H1 (cell line): ENCODE measurements at regions not wholly inside any gene's neighbourhood (a gene's known extent, or its start where the extent isn't known, plus 50 kb on each side); places are given as distances from the start of the nearest gene placed in this dataset.

ENCODE experiments used
- CHD1 ChIP-seq: IDR thresholded peaks from 2 replicates; pipeline ENCODE4 v1.6.1; 2012; ENCODE audit warnings: low read depth, low read length, improper control_type of control experiment
- CHD2 ChIP-seq: IDR thresholded peaks from 2 replicates; pipeline ENCODE4 v1.6.1; 2012; ENCODE audit warnings: low read length, improper control_type of control experiment
- RAD21 ChIP-seq, 2 experiments: IDR thresholded peaks in 1 of 2; conservative IDR thresholded peaks in 1 of 2; 2 replicates each; pipeline ENCODE4 v1.6.1; 2011; ENCODE audit warnings: low read depth in 2 of 2, low read length in 2 of 2, improper control_type of control experiment in 1 of 2, inconsistent platforms in 1 of 2, mild to moderate bottlenecking in 1 of 2, moderate library complexity in 1 of 2
- RBBP5 ChIP-seq: IDR thresholded peaks from 2 replicates; pipeline ENCODE4 v1.7.1; 2012; ENCODE audit warnings: low read depth, mild to moderate bottlenecking, inconsistent platforms, low read length, moderate library complexity, borderline replicate concordance
- RFX5 ChIP-seq: IDR thresholded peaks from 2 replicates; pipeline ENCODE4 v1.6.1; 2011; ENCODE audit warnings: low read depth, low read length, improper control_type of control experiment, borderline replicate concordance
- SAP30 ChIP-seq: fragments of 300-600 bp; sonication (generic); IDR thresholded peaks from 2 replicates; pipeline ENCODE4 v1.7.1; 2012; ENCODE audit warnings: low read length, moderate library complexity, mild to moderate bottlenecking, inconsistent platforms; ENCODE audit not compliant: insufficient read depth, insufficient replicate concordance
- YY1 ChIP-seq: IDR thresholded peaks from 2 replicates; pipeline ENCODE4 v1.6.1; 2011; ENCODE audit warnings: low read depth, mild to moderate bottlenecking, low read length

DNA sequence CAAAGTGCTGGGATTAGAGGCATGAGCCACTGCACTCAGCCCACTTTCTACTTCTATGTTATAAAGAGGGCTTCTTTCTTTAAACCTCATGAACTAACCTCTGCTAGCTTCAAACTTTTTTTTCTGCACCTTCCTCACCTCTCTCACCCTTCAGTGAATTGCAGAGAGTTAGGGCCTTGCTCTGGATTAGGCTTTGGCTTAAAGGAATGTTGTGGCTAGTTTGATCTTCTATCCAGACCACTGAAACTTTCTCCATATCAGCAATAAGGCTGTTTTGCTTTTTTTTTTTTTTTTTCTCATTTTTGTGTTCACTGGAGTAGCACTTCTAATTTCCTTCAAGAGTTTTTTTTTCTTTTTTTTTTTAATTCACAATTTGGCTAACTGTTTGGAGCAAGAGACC lies 216.4 kb upstream of the MAP3K1 start (continued):
- TF ChIP-seq RAD21 (IDR thresholded peaks at IDR 0.05 in 1 of 2, conservative IDR thresholded peaks at IDR 0.05 in 1 of 2; ENCODE audit: low read depth in 2 of 2, low read length in 2 of 2) (no peak), YY1 (no peak), CHD1 (no peak), RFX5 (no peak), CHD2 (no peak), RBBP5 (no peak), SAP30 (no peak)
